ENCODE measurements at regions not wholly inside any gene's neighbourhood (a gene's known extent, or its start where the extent isn't known, plus 50 kb on each side); places are given as distances from the start of the nearest gene placed in this dataset.

DNA sequence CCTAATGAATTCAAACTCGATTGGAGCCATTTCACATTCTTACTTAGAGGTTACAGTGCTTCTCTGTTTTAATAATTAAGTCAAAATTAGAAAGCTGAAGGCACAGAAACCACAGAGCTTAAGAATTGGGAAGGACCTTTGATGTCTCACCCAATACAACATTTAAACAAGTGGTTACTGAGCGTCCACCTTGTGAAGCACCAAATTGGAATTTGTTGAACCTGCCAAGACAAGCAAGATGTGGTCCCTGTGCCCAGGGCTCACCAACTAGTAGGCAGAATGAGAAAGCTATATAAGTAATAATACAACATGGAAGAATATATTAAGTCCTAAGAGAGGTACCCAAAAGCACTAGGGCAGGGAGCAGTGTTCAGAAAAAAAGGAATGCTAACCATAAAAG, 64.5 kb upstream of the NPAS2 start:
- TF ChIP-seq MYC (IDR thresholded peaks at IDR 0.05; ENCODE audit: low read depth, low read length) (no peak), POLR2A (IDR thresholded peaks at IDR 0.05; ENCODE audit: extremely low read depth, insufficient read length) (no peak)
- TF ChIP-seq, protein P1, sequence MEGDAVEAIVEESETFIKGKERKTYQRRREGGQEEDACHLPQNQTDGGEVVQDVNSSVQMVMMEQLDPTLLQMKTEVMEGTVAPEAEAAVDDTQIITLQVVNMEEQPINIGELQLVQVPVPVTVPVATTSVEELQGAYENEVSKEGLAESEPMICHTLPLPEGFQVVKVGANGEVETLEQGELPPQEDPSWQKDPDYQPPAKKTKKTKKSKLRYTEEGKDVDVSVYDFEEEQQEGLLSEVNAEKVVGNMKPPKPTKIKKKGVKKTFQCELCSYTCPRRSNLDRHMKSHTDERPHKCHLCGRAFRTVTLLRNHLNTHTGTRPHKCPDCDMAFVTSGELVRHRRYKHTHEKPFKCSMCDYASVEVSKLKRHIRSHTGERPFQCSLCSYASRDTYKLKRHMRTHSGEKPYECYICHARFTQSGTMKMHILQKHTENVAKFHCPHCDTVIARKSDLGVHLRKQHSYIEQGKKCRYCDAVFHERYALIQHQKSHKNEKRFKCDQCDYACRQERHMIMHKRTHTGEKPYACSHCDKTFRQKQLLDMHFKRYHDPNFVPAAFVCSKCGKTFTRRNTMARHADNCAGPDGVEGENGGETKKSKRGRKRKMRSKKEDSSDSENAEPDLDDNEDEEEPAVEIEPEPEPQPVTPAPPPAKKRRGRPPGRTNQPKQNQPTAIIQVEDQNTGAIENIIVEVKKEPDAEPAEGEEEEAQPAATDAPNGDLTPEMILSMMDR (IDR thresholded peaks at IDR 0.05; ENCODE audit: low read depth, low read length): no peak

Data from NB4 (cell line).